A673 (cell line): ENCODE measurements at regions not wholly inside any gene's neighbourhood (a gene's known extent, or its start where the extent isn't known, plus 50 kb on each side); places are given as distances from the start of the nearest gene placed in this dataset.

Experiments
- EZH2 ChIP-seq: fragments of 200-600 bp; sonication (generic); IDR thresholded peaks from 2 replicates; pipeline ENCODE4 v1.6.1; 2017; ENCODE audit warnings: borderline replicate concordance, low read depth, mild to moderate bottlenecking, mixed read lengths, antibody characterized with exemption, low read length; ENCODE audit not compliant: poor library complexity, severe bottlenecking
- TF ChIP-seq, protein P1 (sequence below): fragments of 300-800, 200-600 bp; sonication (generic); conservative IDR thresholded peaks from 2 replicates; pipeline ENCODE4 v1.5.1; 2017; ENCODE audit warnings: low read depth, mild to moderate bottlenecking, antibody characterized with exemption, low read length, moderate library complexity, mixed read lengths

DNA sequence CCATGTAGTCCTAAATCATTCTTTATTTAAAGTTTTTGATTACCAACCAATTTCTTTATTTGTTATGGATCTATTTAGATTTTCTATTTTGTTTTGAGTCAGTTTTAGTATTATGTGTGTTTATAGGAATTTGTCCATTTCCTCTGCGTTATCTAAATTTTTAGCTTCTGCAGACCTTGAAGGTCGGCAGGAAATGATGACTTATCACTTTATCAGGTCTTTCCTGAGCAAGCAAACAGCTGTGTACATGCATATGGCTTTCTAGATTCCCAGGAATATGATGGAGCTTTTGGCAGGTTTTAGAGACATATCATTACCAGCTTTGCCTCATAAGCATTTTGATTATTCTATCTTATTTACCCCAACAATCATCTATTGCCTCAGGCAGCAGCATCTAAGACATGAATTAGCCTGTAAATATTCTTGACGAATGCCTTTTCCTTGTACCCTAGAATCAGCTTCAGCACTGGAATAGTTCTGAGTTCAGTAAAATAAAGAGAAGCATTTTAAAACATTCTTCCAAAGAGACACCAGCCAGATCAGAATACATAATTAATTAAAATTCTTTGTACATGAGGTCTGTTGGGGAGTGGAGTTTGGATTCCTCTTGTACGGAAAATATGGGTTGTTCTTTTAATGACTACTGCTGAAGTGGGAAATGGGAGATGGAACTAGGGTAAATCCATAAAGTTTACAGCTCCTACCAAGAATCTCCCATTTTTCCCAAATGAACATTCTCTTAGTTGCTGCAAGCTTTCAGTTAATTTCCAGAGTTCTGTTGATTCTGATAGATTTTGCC, 408.8 kb upstream of the SEMA3C start:
- TF ChIP-seq, protein P1, sequence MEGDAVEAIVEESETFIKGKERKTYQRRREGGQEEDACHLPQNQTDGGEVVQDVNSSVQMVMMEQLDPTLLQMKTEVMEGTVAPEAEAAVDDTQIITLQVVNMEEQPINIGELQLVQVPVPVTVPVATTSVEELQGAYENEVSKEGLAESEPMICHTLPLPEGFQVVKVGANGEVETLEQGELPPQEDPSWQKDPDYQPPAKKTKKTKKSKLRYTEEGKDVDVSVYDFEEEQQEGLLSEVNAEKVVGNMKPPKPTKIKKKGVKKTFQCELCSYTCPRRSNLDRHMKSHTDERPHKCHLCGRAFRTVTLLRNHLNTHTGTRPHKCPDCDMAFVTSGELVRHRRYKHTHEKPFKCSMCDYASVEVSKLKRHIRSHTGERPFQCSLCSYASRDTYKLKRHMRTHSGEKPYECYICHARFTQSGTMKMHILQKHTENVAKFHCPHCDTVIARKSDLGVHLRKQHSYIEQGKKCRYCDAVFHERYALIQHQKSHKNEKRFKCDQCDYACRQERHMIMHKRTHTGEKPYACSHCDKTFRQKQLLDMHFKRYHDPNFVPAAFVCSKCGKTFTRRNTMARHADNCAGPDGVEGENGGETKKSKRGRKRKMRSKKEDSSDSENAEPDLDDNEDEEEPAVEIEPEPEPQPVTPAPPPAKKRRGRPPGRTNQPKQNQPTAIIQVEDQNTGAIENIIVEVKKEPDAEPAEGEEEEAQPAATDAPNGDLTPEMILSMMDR, result no peak
- TF ChIP-seq EZH2, result no peak
